SK-N-MC (cell line): ENCODE measurements at regions not wholly inside any gene's neighbourhood (a gene's known extent, or its start where the extent isn't known, plus 50 kb on each side); places are given as distances from the start of the nearest gene placed in this dataset.

Experiments used
- DNase-seq: peaks from one replicate; pipeline ENCODE4 v3.0.0-alpha.2; 2011; ENCODE audit warnings: low read depth, low spot score
- H3K27ac ChIP-seq: fragments of 200-600 bp; sonication (generic); 2 replicates; pipeline ENCODE4 v1.5.1; 2016; ENCODE audit warnings: mixed run types
- H3K36me3 ChIP-seq: fragments of 200-600 bp; sonication (generic); 2 replicates; pipeline ENCODE4 v1.6.1; 2017; ENCODE audit warnings: antibody characterized with exemption, low read length, mixed read lengths; ENCODE audit not compliant: insufficient read depth
- H3K4me3 ChIP-seq: fragments of 200-600 bp; sonication (generic); 2 replicates; pipeline ENCODE4 v1.5.1; 2016
- H3K9ac ChIP-seq: fragments of 200-600 bp; sonication (generic); 2 replicates; pipeline ENCODE4 v1.8.0; 2017; ENCODE audit warnings: mixed run types, mixed read lengths; ENCODE audit not compliant: insufficient read length
- H3K9me3 ChIP-seq: fragments of 200-600 bp; sonication (generic); 2 replicates; pipeline ENCODE4 v1.6.1; 2017; ENCODE audit warnings: low read depth, mild to moderate bottlenecking, antibody characterized with exemption, low read length, moderate library complexity, mixed read lengths
- EZH2 ChIP-seq: fragments of 200-600 bp; sonication (generic); IDR thresholded peaks from one replicate; pipeline ENCODE4 v1.6.1; 2017; ENCODE audit warnings: antibody characterized with exemption
- FOXP2 ChIP-seq: optimal IDR thresholded peaks from 2 replicates; pipeline ENCODE3; 2011; ENCODE audit warnings: mild to moderate bottlenecking, moderate library complexity; ENCODE audit not compliant: insufficient read depth; ENCODE audit errors: extremely low read length, control extremely low read depth
- POLR2AphosphoS5 ChIP-seq: IDR thresholded peaks from 2 replicates; pipeline ENCODE4 v1.6.1; 2012; ENCODE audit warnings: mild to moderate bottlenecking, low read depth, low read length, borderline replicate concordance

DNA sequence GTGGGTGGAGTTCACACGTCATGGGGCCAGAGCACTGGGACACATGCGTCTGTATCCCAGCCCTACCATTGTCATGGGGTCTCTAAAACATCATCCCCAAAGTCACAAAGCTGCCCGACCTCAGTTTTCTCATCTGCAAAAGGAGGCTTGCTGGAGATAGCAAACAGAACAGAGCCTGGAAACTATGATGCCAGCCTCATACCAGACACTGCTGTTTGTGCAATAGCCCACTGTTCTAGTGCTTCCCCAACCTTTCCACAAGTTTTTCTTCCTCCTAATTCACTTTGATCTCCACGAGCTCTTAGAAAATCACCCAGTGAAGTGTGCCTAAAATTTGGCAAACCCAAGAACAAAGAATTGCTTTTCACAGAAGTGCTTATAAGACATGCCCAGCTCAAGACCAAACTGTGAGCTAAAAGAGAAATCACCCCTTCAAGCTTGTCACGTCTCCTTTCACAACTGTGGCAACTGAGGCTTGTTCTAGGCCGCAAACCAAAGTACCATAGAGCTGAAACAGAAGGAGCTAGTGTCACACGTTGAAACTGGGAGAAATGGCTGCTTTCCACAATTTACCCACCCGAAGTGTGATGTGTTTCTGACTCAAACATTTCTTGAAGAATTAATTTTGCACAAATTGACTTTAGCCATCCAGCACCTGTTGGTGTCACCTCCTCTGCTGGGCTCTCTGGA, 162.7 kb upstream of the ID2 start:
- no peaks in the 10 kb centered on the region for H3K36me3 ChIP-seq

GRCh38 chr2:8520791-8521344, 161.0 kb upstream of the ID2 start:
- Histone ChIP-seq H3K9ac (no peak overlapping the region), H3K27ac (no peak overlapping the region), H3K36me3 (no peaks in the 10 kb centered on the region), H3K4me3 (no peak overlapping the region), H3K9me3 (no peaks in the 10 kb centered on the region)
- no peak for DNase-seq
- TF ChIP-seq EZH2 (no peak), FOXP2 (no peak), POLR2AphosphoS5 (no peak)

More for the DNA sequence above, 162.7 kb upstream of the ID2 start:
- H3K9me3 ChIP-seq, result no peaks in the 10 kb centered on the region
- no peak overlapping the region for H3K9ac ChIP-seq
- no peak for DNase-seq
- TF ChIP-seq FOXP2 (no peak), EZH2 (no peak), POLR2AphosphoS5 (no peak)
- no peak overlapping the region for H3K27ac ChIP-seq
- H3K4me3 ChIP-seq, result no peak overlapping the region

DNA sequence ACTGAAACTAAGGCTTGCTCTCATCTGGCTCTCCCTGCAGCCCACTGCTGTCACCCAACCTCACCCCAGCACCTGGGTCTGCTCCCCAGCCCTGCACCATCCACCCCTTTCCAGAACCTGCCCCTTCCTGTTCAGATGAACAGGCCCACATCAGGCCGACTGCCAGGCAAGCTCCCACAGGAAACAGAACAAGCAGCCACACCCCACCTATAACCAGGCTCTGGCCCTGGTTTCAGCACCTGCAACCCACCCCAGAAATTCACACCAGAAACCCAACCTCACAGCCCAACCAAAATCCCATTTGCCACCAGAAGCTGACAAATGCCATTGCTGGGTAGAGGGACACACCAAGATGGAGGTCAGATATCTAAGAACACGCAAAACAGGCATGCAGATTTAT, 159.2 kb upstream of the ID2 start:
- Histone ChIP-seq H3K36me3 (no peaks in the 10 kb centered on the region), H3K4me3 (no peak overlapping the region), H3K9ac (no peak overlapping the region), H3K9me3 (no peaks in the 10 kb centered on the region), H3K27ac (no peak overlapping the region)
- TF ChIP-seq EZH2 (no peak), FOXP2 (no peak), POLR2AphosphoS5 (no peak)
- DNase-seq, result no peak

DNA sequence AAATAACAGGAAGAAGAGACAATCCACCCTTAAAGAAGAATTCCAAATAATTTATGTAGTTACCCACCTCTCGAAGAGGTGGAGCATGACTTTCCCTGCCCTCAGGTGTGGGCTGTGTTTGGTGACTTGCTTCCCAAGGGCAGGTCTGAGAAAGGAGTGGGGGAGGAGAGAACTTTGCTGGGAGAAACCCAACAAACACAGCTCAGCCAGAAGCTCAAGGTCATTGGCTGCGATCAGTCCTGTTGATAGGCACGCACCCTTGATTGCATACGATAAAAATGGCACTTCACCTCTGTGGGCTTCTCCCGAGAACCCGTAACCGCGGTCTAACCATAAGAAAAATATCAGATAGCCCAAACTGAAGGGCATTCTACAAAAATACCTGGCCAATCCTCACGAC, 157.5 kb upstream of the ID2 start:
- no peak for DNase-seq
- Histone ChIP-seq H3K9ac (no peak overlapping the region), H3K27ac (no peak overlapping the region), H3K9me3 (no peaks in the 10 kb centered on the region), H3K36me3 (no peaks in the 10 kb centered on the region), H3K4me3 (no peak overlapping the region)
- TF ChIP-seq FOXP2 (no peak), EZH2 (no peak), POLR2AphosphoS5 (no peak)

DNA sequence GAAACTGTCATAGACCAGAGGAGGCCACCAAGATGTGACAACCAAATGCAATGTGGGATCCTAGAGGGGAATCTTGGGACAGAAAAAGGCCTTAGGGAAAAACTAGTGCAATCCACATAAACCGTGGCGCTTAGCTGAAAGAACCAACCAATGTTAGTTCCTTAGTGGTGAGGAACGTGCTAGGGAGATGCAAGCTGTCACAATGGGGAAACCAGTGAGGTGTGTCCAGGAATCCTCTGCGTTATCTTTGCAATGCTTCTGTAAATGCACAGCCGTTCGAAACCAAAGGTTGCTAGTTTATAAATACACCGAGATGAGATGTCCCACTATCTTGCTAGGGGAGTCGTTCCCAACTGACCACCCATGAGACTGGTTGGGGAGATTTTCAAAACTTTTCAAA, 157.0 kb upstream of the ID2 start:
- Histone ChIP-seq H3K9me3 (no peaks in the 10 kb centered on the region), H3K36me3 (no peaks in the 10 kb centered on the region), H3K4me3 (no peak overlapping the region), H3K9ac (no peak overlapping the region), H3K27ac (no peak overlapping the region)
- no peak for DNase-seq
- TF ChIP-seq POLR2AphosphoS5, result no peak
- no peak for TF ChIP-seq FOXP2
- TF ChIP-seq EZH2, result no peak

GRCh38 chr2:8525236-8525581, 156.6 kb upstream of the ID2 start:
- no peak for DNase-seq
- Histone ChIP-seq H3K36me3 (no peaks in the 10 kb centered on the region), H3K9me3 (no peaks in the 10 kb centered on the region), H3K9ac (no peak overlapping the region), H3K27ac (no peak overlapping the region), H3K4me3 (no peak overlapping the region)
- TF ChIP-seq EZH2 (no peak), POLR2AphosphoS5 (no peak)

- H3K4me3 ChIP-seq, result no peak overlapping the region
- no peak overlapping the region for H3K27ac ChIP-seq
- no peaks in the 10 kb centered on the region for H3K9me3 ChIP-seq
- H3K9ac ChIP-seq, result no peak overlapping the region
- no peak for TF ChIP-seq EZH2
- no peak for TF ChIP-seq FOXP2
- no peak for TF ChIP-seq POLR2AphosphoS5
- no peak for DNase-seq
- no peaks in the 10 kb centered on the region for H3K36me3 ChIP-seq
Observed at GRCh38 chr2:8525582-8526402, 156.1 kb upstream of the ID2 start.

GRCh38 chr2:8526403-8526696, 155.5 kb upstream of the ID2 start:
- no peaks in the 10 kb centered on the region for H3K9me3 ChIP-seq
- TF ChIP-seq FOXP2 (no peak), POLR2AphosphoS5 (no peak), EZH2 (no peak)
- H3K4me3 ChIP-seq, result no peak overlapping the region
- no peaks in the 10 kb centered on the region for H3K36me3 ChIP-seq
- no peak overlapping the region for H3K27ac ChIP-seq
- H3K9ac ChIP-seq, result no peak overlapping the region
- no peak for DNase-seq

- Histone ChIP-seq H3K36me3 (no peaks in the 10 kb centered on the region), H3K9ac (no peak overlapping the region), H3K9me3 (no peaks in the 10 kb centered on the region; the same call in 1 of the 2 replicates), H3K4me3 (no peak overlapping the region), H3K27ac (no peak overlapping the region)
- DNase-seq, result no peak
- TF ChIP-seq POLR2AphosphoS5 (no peak), FOXP2 (no peak), EZH2 (no peak)
Observed at GRCh38 chr2:8527031-8527430, 154.8 kb upstream of the ID2 start.
